ENCODE measurements at regions not wholly inside any gene's neighbourhood (a gene's known extent, or its start where the extent isn't known, plus 50 kb on each side); places are given as distances from the start of the nearest gene placed in this dataset.

DNA sequence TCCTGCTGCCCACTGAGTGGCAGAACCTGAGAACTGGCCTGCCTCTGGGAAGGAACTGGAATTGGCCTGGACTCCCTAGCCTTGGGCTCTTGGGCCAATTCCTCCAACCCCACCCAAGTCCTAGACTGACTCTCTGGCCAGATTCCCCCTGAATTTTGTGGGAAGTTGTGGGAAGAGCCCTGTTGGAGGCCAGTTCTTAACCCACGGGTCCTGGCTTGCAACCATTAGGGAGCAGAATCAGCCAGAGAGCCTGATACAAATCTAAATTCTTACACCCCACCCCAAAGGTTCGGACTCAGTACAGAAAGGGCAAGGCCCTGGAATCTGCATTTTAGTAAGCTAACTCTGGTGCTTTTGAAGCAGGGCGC is 125.3 kb upstream of the SLC25A48 start:
- TF ChIP-seq FOXP2 (optimal IDR thresholded peaks at IDR 0.05; ENCODE audit: control extremely low read depth, extremely low read length, insufficient read depth), result no peak
- TF ChIP-seq POLR2AphosphoS5 (IDR thresholded peaks at IDR 0.05; ENCODE audit: borderline replicate concordance, low read depth, low read length), result no peak
- TF ChIP-seq EZH2 (IDR thresholded peaks at IDR 0.05), result no peak
